Parathyroid adenoma (tissue), 2 donors: ENCODE measurements at regions not wholly inside any gene's neighbourhood (a gene's known extent, or its start where the extent isn't known, plus 50 kb on each side); places are given as distances from the start of the nearest gene placed in this dataset.

ENCODE experiments used
- H2AFZ ChIP-seq: fragments of 300-600 bp; sonication (generic); one replicate; pipeline ENCODE4 v1.7.0; 2017; ENCODE audit warnings: antibody characterized with exemption, mild to moderate bottlenecking
- H3K27ac ChIP-seq: fragments of 300-600 bp; sonication (generic); one replicate; pipeline ENCODE4 v1.7.0; 2017
- H3K27me3 ChIP-seq: fragments of 300-600 bp; sonication (generic); one replicate; pipeline ENCODE4 v1.7.0; 2017; ENCODE audit warnings: low read length; ENCODE audit not compliant: control insufficient read depth, insufficient read depth
- H3K36me3 ChIP-seq: fragments of 300-600 bp; sonication (generic); one replicate; pipeline ENCODE4 v1.7.0; 2017; ENCODE audit warnings: low read length; ENCODE audit not compliant: control insufficient read depth, insufficient read depth
- H3K4me1 ChIP-seq: fragments of 300-600 bp; sonication (generic); one replicate; pipeline ENCODE4 v1.7.0; 2017; ENCODE audit warnings: control low read depth
- H3K4me2 ChIP-seq: fragments of 300-600 bp; sonication (generic); one replicate; pipeline ENCODE4 v1.7.0; 2017; ENCODE audit warnings: low read length
- H3K4me3 ChIP-seq: fragments of 300-600 bp; sonication (generic); one replicate; pipeline ENCODE4 v1.7.0; 2017; ENCODE audit warnings: low read depth, low read length
- H3K79me2 ChIP-seq: fragments of 300-600 bp; sonication (generic); one replicate; pipeline ENCODE4 v1.7.0; 2017; ENCODE audit warnings: control low read depth
- H3K9ac ChIP-seq: fragments of 300-600 bp; sonication (generic); one replicate; pipeline ENCODE4 v1.7.0; 2017; ENCODE audit warnings: mild to moderate bottlenecking
- H3K9me3 ChIP-seq: fragments of 300-600 bp; sonication (generic); one replicate; pipeline ENCODE4 v1.7.0; 2017; ENCODE audit warnings: low read length; ENCODE audit not compliant: control insufficient read depth
- TF ChIP-seq, protein P1 (sequence below): fragments of 300-600 bp; sonication (generic); IDR thresholded peaks from one replicate; pipeline ENCODE4 v1.7.0; 2017; ENCODE audit warnings: antibody characterized with exemption, mild to moderate bottlenecking
- donor health status: primary hyperparathyroidism.

DNA sequence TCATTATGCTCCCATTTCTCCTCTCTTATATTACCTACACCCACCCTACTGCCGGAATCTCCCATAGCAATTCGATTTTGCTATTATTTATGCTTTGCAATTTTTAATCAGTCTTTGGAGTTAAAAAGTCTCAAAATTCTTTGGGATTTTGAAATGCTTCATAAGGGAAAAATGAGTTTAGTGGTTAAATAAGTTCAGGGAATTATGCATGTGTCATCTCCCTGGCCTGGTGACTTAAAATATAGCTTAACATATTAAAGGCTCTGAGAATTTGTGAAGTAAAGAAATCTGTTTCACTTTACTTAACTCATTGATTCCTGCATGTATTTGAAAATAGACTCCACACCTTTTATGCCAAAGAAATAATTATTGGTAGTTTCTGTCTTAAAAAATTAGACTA, 185.1 kb upstream of the DIPK2B start:
- TF ChIP-seq, protein P1, sequence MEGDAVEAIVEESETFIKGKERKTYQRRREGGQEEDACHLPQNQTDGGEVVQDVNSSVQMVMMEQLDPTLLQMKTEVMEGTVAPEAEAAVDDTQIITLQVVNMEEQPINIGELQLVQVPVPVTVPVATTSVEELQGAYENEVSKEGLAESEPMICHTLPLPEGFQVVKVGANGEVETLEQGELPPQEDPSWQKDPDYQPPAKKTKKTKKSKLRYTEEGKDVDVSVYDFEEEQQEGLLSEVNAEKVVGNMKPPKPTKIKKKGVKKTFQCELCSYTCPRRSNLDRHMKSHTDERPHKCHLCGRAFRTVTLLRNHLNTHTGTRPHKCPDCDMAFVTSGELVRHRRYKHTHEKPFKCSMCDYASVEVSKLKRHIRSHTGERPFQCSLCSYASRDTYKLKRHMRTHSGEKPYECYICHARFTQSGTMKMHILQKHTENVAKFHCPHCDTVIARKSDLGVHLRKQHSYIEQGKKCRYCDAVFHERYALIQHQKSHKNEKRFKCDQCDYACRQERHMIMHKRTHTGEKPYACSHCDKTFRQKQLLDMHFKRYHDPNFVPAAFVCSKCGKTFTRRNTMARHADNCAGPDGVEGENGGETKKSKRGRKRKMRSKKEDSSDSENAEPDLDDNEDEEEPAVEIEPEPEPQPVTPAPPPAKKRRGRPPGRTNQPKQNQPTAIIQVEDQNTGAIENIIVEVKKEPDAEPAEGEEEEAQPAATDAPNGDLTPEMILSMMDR, result no peak
- no peak overlapping the region for H2AFZ ChIP-seq

DNA sequence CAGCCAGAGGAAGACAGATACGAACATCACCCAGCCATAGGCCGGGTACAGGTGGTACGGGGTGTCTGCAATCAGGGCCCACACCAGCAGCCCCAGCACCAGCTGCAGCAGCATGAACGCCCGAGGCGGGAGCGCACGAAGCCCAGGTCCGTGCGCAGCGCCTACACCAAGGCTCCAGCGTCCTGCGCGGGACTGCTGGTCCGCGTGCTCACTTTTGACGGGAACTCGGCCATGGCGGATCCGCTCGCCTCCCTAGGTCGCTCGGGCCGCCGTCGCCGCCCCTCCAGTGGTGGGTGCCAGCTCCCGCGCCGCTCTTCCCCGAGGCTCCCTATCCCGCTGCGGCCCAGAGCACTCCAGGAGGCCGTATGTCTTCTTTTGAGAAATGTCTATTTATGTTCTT, 181.2 kb upstream of the DIPK2B start:
- TF ChIP-seq, protein P1, result no peak
- no peak overlapping the region for H3K4me3 ChIP-seq
- no peaks in the 10 kb centered on the region for H3K27me3 ChIP-seq

More for the DNA sequence above, 185.1 kb upstream of the DIPK2B start:
- no peak overlapping the region for H3K4me2 ChIP-seq
- no peak overlapping the region for H3K4me3 ChIP-seq
- H3K9me3 ChIP-seq, result no peaks in the 10 kb centered on the region
- H3K36me3 ChIP-seq, result no peaks in the 10 kb centered on the region
- H3K27ac ChIP-seq, result no peak overlapping the region
- H3K4me1 ChIP-seq, result no peaks in the 10 kb centered on the region
- no peaks in the 10 kb centered on the region for H3K79me2 ChIP-seq
- H3K9ac ChIP-seq, result no peak overlapping the region
- H3K27me3 ChIP-seq, result no peaks in the 10 kb centered on the region

DNA sequence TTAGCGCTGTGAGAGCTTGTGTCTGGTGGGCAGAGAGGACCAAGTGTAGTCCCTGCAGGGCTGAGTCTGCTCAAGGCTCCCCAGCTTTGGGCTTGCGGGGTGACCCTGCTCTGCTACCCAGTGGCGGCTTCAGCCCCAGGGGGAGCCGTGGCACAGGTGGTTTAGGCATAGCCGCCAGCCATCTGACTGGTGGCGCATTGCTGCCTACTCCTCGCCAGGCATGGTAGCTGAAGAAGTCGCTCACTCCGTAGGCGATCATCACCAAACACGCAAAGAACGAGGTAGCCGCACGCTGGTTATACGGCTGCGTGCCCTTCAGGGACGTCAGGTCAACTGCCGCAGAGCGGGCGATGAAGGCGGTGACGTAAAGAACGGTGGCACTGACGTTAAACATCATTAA, 180.7 kb upstream of the DIPK2B start:
- no peaks in the 10 kb centered on the region for H3K36me3 ChIP-seq
- no peaks in the 10 kb centered on the region for H3K27me3 ChIP-seq
- H3K9ac ChIP-seq, result no peak overlapping the region
- no peaks in the 10 kb centered on the region for H3K9me3 ChIP-seq
- no peaks in the 10 kb centered on the region for H3K4me1 ChIP-seq
- H3K27ac ChIP-seq, result no peak overlapping the region
- H3K4me2 ChIP-seq, result no peak overlapping the region
- TF ChIP-seq, protein P1, result no peak
- no peak overlapping the region for H2AFZ ChIP-seq
- H3K79me2 ChIP-seq, result no peaks in the 10 kb centered on the region
- no peak overlapping the region for H3K4me3 ChIP-seq

More for the DNA sequence above, 181.2 kb upstream of the DIPK2B start:
- Histone ChIP-seq H3K4me1 (no peaks in the 10 kb centered on the region), H3K36me3 (no peaks in the 10 kb centered on the region), H3K27ac (no peak overlapping the region), H3K79me2 (no peaks in the 10 kb centered on the region), H2AFZ (no peak overlapping the region), H3K9ac (no peak overlapping the region), H3K9me3 (no peaks in the 10 kb centered on the region), H3K4me2 (no peak overlapping the region)

DNA sequence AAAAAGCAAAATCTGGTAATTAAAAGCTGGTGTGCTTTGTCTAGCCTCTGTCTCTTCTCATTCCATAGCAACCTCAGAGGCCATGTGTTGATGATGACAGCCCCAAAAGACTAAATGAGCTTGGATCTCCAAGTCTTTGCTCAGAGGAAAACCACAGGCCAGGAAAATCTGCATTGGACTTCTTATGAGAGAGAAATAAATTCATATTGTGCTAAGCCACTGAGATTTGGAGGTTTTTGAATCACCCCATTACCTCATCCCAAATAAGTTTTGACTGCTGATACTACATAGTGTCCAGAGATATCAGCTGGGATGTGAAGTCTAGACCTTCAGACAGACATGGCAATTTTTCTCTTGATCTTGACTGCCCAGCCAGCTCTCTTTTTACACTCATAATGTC, 178.6 kb upstream of the DIPK2B start:
- no peaks in the 10 kb centered on the region for H3K27me3 ChIP-seq
- H3K4me1 ChIP-seq, result no peaks in the 10 kb centered on the region
- H3K9ac ChIP-seq, result no peak overlapping the region
- H3K36me3 ChIP-seq, result no peaks in the 10 kb centered on the region
- no peak overlapping the region for H3K27ac ChIP-seq
- no peaks in the 10 kb centered on the region for H3K79me2 ChIP-seq
- TF ChIP-seq, protein P1, result no peak
- H2AFZ ChIP-seq, result no peak overlapping the region
- H3K4me3 ChIP-seq, result no peak overlapping the region
- H3K4me2 ChIP-seq, result no peak overlapping the region
- H3K9me3 ChIP-seq, result no peaks in the 10 kb centered on the region

DNA sequence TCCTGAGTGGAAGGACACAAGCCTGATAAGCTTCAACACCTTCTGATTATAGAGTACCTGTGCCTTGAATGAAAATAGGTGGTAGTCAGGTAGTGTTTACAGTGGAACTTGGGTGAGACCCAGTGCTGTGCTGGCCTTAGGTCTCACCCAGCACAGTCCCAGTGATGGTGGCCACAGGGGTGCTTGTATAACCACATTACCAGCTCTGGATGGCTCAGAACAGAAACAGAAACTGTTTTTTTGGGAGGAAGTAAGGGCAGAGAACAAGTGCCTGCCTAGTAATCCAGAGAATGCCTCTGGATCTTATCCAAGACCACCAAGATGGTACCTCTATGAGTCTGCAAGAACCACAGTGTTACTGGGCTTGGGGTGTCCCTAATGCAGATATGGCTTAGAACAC, 171.5 kb upstream of the DIPK2B start:
- H3K4me3 ChIP-seq, result no peak overlapping the region
- no peak overlapping the region for H3K9ac ChIP-seq
- H2AFZ ChIP-seq, result no peak overlapping the region
- H3K27me3 ChIP-seq, result no peaks in the 10 kb centered on the region
- H3K4me1 ChIP-seq, result no peaks in the 10 kb centered on the region
- no peaks in the 10 kb centered on the region for H3K79me2 ChIP-seq
- H3K36me3 ChIP-seq, result no peaks in the 10 kb centered on the region
- no peak overlapping the region for H3K27ac ChIP-seq
- TF ChIP-seq, protein P1, result no peak
- H3K9me3 ChIP-seq, result no peaks in the 10 kb centered on the region
- no peak overlapping the region for H3K4me2 ChIP-seq
